HG02759 (cell line): ENCODE measurements at regions not wholly inside any gene's neighbourhood (a gene's known extent, or its start where the extent isn't known, plus 50 kb on each side); places are given as distances from the start of the nearest gene placed in this dataset.
"Not testable (repeated sequence)": the region's sequence is repeated elsewhere in the genome, so short reads cannot be mapped to it uniquely, and the experiment has no call there.

ENCODE experiments used
- ATAC-seq: cut with Tn5 transposase; IDR thresholded peaks from one replicate; pipeline ENCODE4 v1.9.1; 2021; ENCODE audit warnings: mild to moderate bottlenecking, moderate library complexity; ENCODE audit not compliant: unreplicated experiment

GRCh38 chr13:44312834-44313551, 60.6 kb upstream of the SERP2 start:
- no peak for ATAC-seq

- ATAC-seq, result no peak
These were observed 60.0 kb upstream of the SERP2 start for GRCh38 chr13:44313674-44314073.

GRCh38 chr13:44314160-44314559, 59.5 kb upstream of the SERP2 start:
- ATAC-seq, result not testable (repeated sequence)

- no peak for ATAC-seq
These were observed 55.9 kb upstream of the SERP2 start for GRCh38 chr13:44317752-44318151.

GRCh38 chr13:44318161-44318560, 55.5 kb upstream of the SERP2 start:
- ATAC-seq, result no peak

- no peak for ATAC-seq
These were observed 53.0 kb upstream of the SERP2 start for GRCh38 chr13:44320611-44321010.

GRCh38 chr13:44321961-44322360, 51.7 kb upstream of the SERP2 start:
- ATAC-seq, result no peak

- ATAC-seq, result no peak
These were observed 50.7 kb upstream of the SERP2 start for GRCh38 chr13:44322928-44323327.

- ATAC-seq, result no peak
These were observed 49.9 kb upstream of the SERP2 start for GRCh38 chr13:44323754-44324153.
